Activated CD4-positive, alpha-beta T cell treated with anti-CD3 and anti-CD28 coated beads for 24 hours (primary cell): ENCODE measurements at regions not wholly inside any gene's neighbourhood (a gene's known extent, or its start where the extent isn't known, plus 50 kb on each side); places are given as distances from the start of the nearest gene placed in this dataset.

Experiments
- DNase-seq, 2 donors: peaks; one replicate each; pipeline ENCODE4 v3.0.0-alpha.2; 2020; ENCODE audit warnings: low read depth in 2 of 2

GRCh38 chr6:43869792-43870659 lies 100.0 kb downstream of the VEGFA start:
- DNase-seq, result no peak

GRCh38 chr6:43869079-43869710 lies 99.2 kb downstream of the VEGFA start:
- DNase-seq, result no peak

GRCh38 chr6:43868467-43868866 lies 98.5 kb downstream of the VEGFA start:
- no peak for DNase-seq

GRCh38 chr6:43867996-43868395 lies 98.0 kb downstream of the VEGFA start:
- no peak for DNase-seq

GRCh38 chr6:43867246-43867645 lies 97.2 kb downstream of the VEGFA start:
- no peak for DNase-seq

GRCh38 chr6:43865932-43866645 lies 96.1 kb downstream of the VEGFA start:
- DNase-seq, result no peak

GRCh38 chr6:43865086-43865485 lies 95.1 kb downstream of the VEGFA start:
- DNase-seq, result no peak

- DNase-seq, result no peak
Observed at GRCh38 chr6:43862925-43863324, 92.9 kb downstream of the VEGFA start.

GRCh38 chr6:43861212-43861894 lies 91.3 kb downstream of the VEGFA start:
- no peak for DNase-seq

- DNase-seq, result no peak
Observed at GRCh38 chr6:43860285-43860684, 90.3 kb downstream of the VEGFA start.

GRCh38 chr6:43859213-43859612 lies 89.2 kb downstream of the VEGFA start:
- DNase-seq, result no peak

GRCh38 chr6:43858161-43859153 lies 88.4 kb downstream of the VEGFA start:
- DNase-seq, result no peak

GRCh38 chr6:43856005-43856765 lies 86.2 kb downstream of the VEGFA start:
- no peak for DNase-seq

GRCh38 chr6:43855247-43855646 lies 85.2 kb downstream of the VEGFA start:
- DNase-seq, result no peak

- DNase-seq, result no peak
Observed at GRCh38 chr6:43853066-43853650, 83.1 kb downstream of the VEGFA start.

GRCh38 chr6:43852350-43852864 lies 82.4 kb downstream of the VEGFA start:
- DNase-seq, result no peak

- no peak for DNase-seq
Observed at GRCh38 chr6:43851204-43851865, 81.3 kb downstream of the VEGFA start.

GRCh38 chr6:43850314-43851203 lies 80.5 kb downstream of the VEGFA start:
- DNase-seq, result no peak
